ENCODE measurements at regions not wholly inside any gene's neighbourhood (a gene's known extent, or its start where the extent isn't known, plus 50 kb on each side); places are given as distances from the start of the nearest gene placed in this dataset.

DNA sequence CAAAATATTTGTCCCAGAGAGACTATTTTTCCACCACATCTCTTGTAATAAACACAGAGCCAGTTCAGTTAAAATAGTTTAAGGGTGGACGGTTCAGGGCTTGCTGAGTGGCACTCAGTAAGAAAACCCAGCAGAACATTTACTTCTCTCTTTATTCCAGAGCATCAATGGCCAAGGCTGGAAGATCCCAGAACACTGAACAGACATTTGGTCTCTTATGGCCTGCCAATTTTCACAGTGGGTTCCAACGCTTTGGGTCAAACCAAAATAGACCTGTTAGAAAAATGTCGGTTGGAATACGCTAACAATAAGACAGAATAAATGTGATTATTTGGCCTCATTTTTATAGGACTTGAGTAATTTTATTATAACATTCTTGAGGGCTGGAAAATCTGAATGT, 580.3 kb upstream of the TMEFF2 start:
- Histone ChIP-seq H3K36me3 (ENCODE audit: control insufficient read depth in 1 of 2, insufficient read depth in 2 of 2, low read length in 2 of 2) (no peaks in the 10 kb centered on the region), H4K20me1 (ENCODE audit: insufficient read depth) (no peaks in the 10 kb centered on the region), H3K27ac (ENCODE audit: low read depth, low read length) (no peak overlapping the region), H3K4me2 (ENCODE audit: low read length) (no peak overlapping the region), H3K79me2 (ENCODE audit: insufficient read depth, low read length) (no peaks in the 10 kb centered on the region), H3K9ac (ENCODE audit: low read length) (no peak overlapping the region), H3K4me1 (ENCODE audit: control insufficient read depth in 1 of 2, insufficient read depth in 2 of 2, low read length in 2 of 2) (no peaks in the 10 kb centered on the region), H2AFZ (ENCODE audit: low read depth, low read length, poor library complexity, severe bottlenecking) (no peak overlapping the region), H3K9me3 (ENCODE audit: control insufficient read depth in 1 of 2, insufficient read depth in 1 of 2, low read depth in 1 of 2, low read length in 2 of 2) (no peaks in the 10 kb centered on the region), H3K27me3 (ENCODE audit: insufficient read depth, low read length) (no peaks in the 10 kb centered on the region), H3K9me2 (ENCODE audit: insufficient read depth) (no peaks in the 10 kb centered on the region), H3K4me3 (replicated peaks in 1 of 2; ENCODE audit: low read depth in 1 of 2, low read length in 2 of 2) (no peak overlapping the region)
- no TSS peak for BruUV-seq (replicated peaks)
- ATAC-seq (no peak), DNase-seq (ENCODE audit: low read depth, low spot score) (no peak)
- ChIA-PET CTCF (no interaction called here), POLR2A (no interaction called here), RAD21 (ENCODE audit: low non-redundant PET in 1 of 2, low total read pairs in 2 of 2, uncharacterized antibody in 2 of 2, unreplicated experiment in 2 of 2) (no interaction called here)
- TF ChIP-seq CTCF (IDR thresholded peaks at IDR 0.05 in 2 of 3, conservative IDR thresholded peaks at IDR 0.05 in 1 of 3; ENCODE audit: borderline replicate concordance in 1 of 3, insufficient read depth in 1 of 3, low read depth in 2 of 3, low read length in 2 of 3) (no peak), CEBPB (IDR thresholded peaks at IDR 0.05; ENCODE audit: low read depth) (no peak)
- intact Hi-C loops (cut with micrococcal nuclease), result no loop called here

DNA sequence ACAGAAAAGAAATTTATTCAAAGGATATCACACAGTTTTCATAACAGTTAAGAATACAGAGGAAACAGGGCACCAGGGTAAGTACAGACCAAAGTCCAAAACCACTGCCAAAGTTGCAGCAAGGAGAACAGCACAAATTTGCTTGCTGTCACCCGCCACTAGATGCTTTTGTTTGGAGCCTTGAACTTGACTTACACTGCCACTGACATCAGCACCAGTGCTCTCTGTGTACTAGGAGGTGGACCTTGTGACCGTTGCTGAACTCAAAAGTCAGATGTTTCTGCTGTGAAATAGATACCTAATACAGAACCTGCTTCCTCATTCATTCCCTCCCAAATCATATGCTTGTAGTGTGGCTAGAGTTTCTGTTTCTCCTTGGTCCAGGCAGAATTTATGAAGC, 578.3 kb upstream of the TMEFF2 start:
- ATAC-seq (no peak), DNase-seq (ENCODE audit: low read depth, low spot score) (no peak)
- Histone ChIP-seq H3K9ac (ENCODE audit: low read length) (no peak overlapping the region), H3K4me3 (replicated peaks in 1 of 2; ENCODE audit: low read depth in 1 of 2, low read length in 2 of 2) (no peak overlapping the region), H3K27me3 (ENCODE audit: insufficient read depth, low read length) (no peaks in the 10 kb centered on the region), H3K27ac (ENCODE audit: low read depth, low read length) (no peak overlapping the region), H3K4me2 (ENCODE audit: low read length) (no peak overlapping the region), H2AFZ (ENCODE audit: low read depth, low read length, poor library complexity, severe bottlenecking) (no peak overlapping the region), H3K4me1 (ENCODE audit: control insufficient read depth in 1 of 2, insufficient read depth in 2 of 2, low read length in 2 of 2) (no peaks in the 10 kb centered on the region), H3K79me2 (ENCODE audit: insufficient read depth, low read length) (no peaks in the 10 kb centered on the region), H3K36me3 (ENCODE audit: control insufficient read depth in 1 of 2, insufficient read depth in 2 of 2, low read length in 2 of 2) (no peaks in the 10 kb centered on the region), H3K9me2 (ENCODE audit: insufficient read depth) (no peaks in the 10 kb centered on the region; the same call in 1 of the 2 replicates), H4K20me1 (ENCODE audit: insufficient read depth) (no peaks in the 10 kb centered on the region), H3K9me3 (ENCODE audit: control insufficient read depth in 1 of 2, insufficient read depth in 1 of 2, low read depth in 1 of 2, low read length in 2 of 2) (no peaks in the 10 kb centered on the region)
- intact Hi-C loops (cut with micrococcal nuclease), result no loop called here
- BruUV-seq (replicated peaks), result no TSS peak
- ChIA-PET POLR2A (no interaction called here), RAD21 (ENCODE audit: low non-redundant PET in 1 of 2, low total read pairs in 2 of 2, uncharacterized antibody in 2 of 2, unreplicated experiment in 2 of 2) (no interaction called here), CTCF (no interaction called here)
- TF ChIP-seq CEBPB (IDR thresholded peaks at IDR 0.05; ENCODE audit: low read depth) (no peak), POLR2AphosphoS5 (IDR thresholded peaks at IDR 0.05; ENCODE audit: low read depth, low read length) (no peak), EZH2 (IDR thresholded peaks at IDR 0.05) (no peak), ZNF274 (IDR thresholded peaks at IDR 0.05; ENCODE audit: low read depth, low read length) (no peak), CTCF (IDR thresholded peaks at IDR 0.05 in 2 of 3, conservative IDR thresholded peaks at IDR 0.05 in 1 of 3; ENCODE audit: borderline replicate concordance in 1 of 3, insufficient read depth in 1 of 3, low read depth in 2 of 3, low read length in 2 of 3) (no peak), ZBTB33 (IDR thresholded peaks at IDR 0.05; ENCODE audit: extremely low read depth, insufficient replicate concordance, low read length) (no peak), MAX (IDR thresholded peaks at IDR 0.05) (no peak), ELF1 (IDR thresholded peaks at IDR 0.05; ENCODE audit: borderline replicate concordance, low read depth) (no peak), EGR1 (IDR thresholded peaks at IDR 0.05; ENCODE audit: low read depth) (no peak)
- TF ChIP-seq, protein P1, sequence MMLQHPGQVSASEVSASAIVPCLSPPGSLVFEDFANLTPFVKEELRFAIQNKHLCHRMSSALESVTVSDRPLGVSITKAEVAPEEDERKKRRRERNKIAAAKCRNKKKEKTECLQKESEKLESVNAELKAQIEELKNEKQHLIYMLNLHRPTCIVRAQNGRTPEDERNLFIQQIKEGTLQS (IDR thresholded peaks at IDR 0.05), result no peak

Measured in HCT116 (cell line).